NCI-H226 (cell line): ENCODE measurements at regions not wholly inside any gene's neighbourhood (a gene's known extent, or its start where the extent isn't known, plus 50 kb on each side); places are given as distances from the start of the nearest gene placed in this dataset.
A peak's percentile ranks its signal among the peaks of the same experiment; 100 is the strongest.
"Not testable (repeated sequence)": the region's sequence is repeated elsewhere in the genome, so short reads cannot be mapped to it uniquely, and the experiment has no call there.

Source experiments
- DNase-seq: peaks from one replicate; pipeline ENCODE4 v3.0.0-alpha.2; 2015

DNA sequence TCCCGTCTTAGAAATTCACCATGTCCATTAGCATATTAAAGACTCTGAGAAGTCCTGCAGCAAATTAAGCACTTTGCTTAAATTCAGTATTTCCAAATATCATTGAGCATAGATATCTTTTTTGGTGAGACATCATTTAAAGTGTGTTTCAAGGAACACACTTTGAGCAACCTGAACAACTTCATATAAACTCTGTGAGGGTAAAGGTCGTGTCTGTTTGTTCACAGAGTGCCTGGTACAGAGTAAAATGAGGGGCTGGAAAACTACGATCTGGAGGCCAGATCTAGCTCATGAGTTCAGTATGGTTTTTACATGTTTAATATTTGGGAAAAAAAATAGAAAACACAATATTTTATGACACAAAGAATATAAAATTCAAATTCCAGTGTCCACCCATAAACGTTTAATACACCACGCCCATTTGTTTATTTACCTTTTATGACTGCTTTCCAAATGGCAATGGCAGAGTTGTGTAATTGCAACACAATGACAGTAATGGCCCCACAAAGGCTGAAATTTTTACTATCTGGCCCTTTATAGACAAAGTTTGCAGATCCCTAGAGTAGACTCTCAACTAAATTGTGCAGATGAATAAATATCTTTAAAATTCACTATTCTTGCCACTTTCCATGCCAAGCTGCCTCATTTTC lies 67.4 kb downstream of the SNTN start:
- no peak for DNase-seq

DNA sequence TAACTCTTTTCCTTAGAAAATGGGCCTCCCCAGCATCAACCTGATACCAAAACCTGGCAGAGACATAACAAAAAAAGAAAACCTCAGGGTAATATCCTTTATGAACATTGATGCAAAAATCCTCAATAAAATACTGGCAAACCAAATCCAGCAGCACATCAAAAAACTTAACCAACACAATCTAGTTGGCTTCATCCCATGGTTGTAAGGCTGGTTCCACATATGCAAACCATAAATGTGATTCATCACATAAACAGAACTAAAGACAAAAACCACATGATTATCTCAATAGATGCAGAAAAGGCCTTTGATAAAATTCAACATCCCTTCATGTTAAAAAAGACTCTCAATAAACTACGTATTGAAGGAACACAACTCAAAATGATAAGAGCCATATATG lies 68.5 kb downstream of the SNTN start:
- DNase-seq, result not testable (repeated sequence)

DNA sequence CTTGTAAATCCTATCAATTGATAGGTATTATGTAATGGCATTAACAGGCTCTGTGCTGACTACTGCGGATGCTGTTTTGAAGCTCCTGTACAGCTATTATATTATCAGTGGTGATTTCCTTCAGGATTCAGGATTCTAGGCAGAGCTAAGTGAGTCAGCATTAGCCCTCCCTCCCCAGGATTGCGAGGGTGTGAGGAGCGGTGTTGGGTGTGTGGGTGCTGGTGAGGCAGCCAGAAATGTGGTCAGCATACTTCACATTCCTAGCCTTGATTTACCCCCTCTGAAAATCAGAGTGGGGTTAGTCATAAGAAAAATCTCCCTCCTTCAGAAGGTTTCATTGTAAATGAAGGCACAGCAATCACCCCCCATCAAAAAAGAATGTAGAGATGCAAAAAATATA lies 72.5 kb downstream of the SNTN start:
- peak; percentile 99 for DNase-seq

DNA sequence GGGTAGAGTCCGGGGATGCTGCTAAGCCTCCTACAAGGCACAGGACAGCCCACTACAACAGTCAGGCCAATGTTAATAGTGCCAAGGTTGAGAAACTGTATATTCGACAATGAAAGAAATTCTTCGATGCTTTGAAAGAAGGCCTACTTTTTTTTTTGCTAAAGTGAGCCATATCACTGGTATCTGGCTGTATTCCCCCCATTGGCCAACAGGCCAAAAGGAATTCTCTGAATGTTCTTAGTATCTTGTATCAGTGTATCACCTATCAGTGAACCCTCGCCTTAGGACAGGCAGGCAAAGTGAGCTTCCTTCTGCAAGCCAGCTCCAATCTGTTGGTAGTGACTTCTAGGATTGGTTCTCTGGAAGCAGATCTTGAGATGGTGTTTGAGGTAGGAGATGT lies 74.2 kb downstream of the SNTN start:
- DNase-seq, result peak; percentile 62

DNA sequence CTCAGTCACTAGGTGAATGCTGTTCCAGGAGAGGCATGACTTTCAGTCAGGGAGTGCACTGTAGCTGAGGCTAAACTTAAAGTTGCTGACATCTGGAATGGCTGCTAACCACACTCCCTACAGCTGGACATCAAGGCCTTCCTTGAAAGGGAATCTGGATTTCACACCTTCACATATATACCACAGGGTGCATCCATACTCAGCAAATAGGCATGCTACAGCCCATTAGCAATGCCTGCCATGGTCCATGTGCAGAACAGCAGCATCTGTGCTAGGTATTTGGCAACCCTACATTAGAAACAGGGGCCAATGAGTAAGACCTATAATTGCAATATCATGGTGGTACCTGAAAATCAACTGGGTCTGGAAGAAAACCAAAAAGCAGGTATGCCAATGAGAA lies 74.8 kb downstream of the SNTN start:
- no peak for DNase-seq

DNA sequence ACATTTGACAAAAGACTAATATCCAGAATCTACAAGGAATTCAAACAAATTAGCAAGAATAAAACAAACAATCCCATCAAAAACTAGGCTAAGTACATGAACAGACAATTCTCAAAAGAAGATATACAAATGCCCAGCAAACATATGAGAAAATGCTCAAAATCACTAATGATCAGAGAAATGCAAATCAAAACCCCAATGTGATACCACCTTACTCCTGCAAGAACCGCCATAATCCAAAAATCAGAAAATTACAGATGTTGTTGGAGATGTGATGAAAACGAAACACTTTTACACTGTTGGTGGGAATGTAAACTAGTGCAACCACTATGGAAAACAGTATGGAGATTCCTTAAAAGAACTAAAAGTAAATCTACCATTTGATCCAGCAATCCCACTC lies 79.4 kb downstream of the SNTN start:
- DNase-seq, result no peak

DNA sequence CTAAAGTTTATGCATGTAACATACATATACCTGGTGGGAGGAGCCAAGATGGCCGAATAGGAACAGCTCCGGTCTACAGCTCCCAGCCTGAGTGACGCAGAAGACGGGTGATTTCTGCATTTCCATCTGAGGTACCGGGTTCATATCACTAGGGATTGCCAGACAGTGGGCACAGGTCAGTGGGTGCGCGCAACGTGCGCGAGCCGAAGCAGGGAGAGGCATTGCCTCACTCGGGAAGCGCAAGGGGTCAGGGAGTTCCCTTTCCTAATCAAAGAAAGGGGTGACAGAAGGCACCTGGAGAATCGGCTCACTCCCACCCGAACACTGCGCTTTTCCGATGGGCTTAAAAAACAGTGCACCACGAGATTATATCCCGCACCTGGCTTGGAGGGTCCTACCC lies 80.8 kb downstream of the SNTN start:
- not testable (repeated sequence) for DNase-seq

DNA sequence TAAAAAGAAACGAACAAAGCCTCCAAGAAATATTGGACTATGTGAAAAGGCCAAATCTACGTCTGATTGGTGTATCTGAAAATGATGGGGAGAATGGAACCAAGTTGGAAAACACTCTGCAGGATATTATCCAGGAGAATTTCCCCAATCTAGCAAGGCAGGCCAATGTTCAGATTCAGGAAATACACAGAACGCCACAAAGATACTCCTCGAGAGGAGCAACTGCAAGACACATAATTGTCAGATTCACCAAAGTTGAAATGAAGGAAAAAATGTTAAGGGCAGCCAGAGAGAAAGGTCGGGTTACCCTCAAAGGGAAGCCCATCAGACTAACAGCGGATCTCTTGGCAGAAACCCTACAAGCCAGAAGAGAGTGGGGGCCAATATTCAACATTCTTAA lies 82.2 kb downstream of the SNTN start:
- DNase-seq, result not testable (repeated sequence)

DNA sequence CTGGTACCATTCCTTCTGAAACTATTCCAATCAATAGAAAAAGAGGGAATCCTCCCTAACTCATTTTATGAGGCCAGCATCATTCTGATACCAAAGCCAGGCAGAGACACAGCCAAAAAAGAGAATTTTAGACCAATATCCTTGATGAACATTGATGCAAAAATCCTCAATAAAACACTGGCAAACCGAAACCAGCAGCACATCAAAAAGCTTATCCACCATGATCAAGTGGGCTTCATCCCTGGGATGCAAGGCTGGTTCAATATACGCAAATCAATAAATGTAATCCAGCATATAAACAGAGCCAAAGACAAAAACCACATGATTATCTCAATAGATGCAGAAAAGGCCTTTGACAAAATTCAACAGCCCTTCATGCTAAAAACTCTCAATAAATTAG lies 82.3 kb upstream of the C3orf49 start:
- not testable (repeated sequence) for DNase-seq

DNA sequence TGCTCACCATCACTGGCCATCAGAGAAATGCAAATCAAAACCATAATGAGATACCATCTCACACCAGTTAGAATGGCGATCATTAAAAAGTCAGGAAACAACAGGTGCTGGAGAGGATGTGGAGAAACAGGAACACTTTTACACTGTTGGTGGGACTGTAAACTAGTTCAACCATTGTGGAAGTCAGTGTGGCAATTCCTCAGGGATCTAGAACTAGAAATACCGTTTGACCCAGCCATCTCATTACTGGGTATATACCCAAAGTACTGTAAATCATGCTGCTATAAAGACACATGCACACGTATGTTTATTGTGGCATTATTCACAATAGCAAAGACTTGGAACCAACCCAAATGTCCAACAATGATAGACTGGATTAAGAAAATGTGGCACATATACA lies 80.5 kb upstream of the C3orf49 start:
- not testable (repeated sequence) for DNase-seq

DNA sequence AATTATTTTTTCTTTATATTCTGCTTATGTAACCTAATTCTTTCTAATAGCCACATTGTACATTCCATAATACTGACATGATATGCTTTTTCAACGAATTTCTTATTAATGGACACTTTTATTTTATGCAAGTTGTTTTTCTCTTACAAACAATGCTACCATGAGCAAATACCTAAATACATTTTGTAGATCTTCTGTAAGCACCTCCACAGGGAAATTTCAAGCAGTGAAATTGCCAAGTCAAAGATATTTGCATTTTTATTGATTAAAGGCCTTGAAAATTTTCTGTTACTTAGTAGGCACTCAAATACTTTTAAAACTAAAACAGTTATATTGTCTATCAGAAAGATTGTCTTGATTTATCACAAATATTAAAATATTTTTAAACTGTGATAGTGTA lies 79.6 kb upstream of the C3orf49 start:
- DNase-seq, result no peak

DNA sequence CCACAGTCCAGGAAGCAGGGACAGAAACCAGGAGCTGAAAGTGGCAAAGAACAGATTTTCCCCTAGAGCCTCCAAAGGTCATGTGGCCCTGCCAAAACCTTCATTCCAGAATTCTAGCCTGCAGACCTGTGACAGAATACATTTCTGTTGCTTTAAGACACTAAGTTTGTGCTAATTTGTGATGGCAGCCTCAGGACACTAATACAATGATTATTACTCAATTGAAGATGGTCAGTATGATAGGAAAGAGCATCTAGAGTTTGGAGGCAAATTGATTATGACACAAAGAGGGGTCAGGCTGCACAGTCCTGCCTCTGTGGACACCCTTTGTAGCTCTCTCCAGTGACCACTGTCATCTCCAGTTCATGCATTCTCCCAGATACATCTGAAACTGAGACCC lies 79.0 kb upstream of the C3orf49 start:
- DNase-seq, result no peak

DNA sequence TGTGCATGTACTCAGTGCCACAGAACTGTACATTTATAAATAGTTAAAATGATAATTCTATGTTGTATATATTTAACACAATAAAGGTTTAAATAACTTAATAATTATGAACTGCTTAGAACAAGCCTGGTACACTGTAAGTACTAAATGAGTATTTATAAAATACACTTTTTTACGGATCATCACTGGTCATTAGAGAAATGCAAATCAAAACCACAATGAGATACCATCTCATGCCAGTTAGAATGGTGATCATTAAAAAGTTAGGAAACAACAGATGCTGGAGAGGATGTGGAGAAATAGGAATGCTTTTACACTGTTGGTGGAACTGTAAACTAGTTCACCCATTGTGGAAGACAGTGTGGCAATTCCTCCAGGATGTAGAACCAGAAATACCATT lies 74.4 kb upstream of the C3orf49 start:
- DNase-seq, result not testable (repeated sequence)

DNA sequence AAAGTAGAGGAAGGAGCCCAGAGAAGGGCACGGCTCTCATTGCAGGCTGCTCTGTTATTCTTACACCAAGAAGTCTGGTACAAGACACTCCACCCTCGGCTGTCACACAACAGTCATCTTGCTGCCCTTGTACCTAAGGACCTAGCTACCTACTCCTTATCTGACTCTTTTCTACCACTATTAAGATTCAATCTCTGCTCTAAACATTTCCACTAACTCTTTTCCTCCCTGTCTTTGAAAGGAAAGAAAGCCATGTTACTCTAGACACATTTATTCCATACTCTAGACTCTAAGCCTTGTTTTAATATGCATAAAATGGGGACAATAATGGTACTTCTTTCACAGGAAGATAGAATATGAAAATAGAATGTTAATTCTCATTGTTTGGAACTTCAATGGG lies 73.3 kb upstream of the C3orf49 start:
- no peak for DNase-seq

DNA sequence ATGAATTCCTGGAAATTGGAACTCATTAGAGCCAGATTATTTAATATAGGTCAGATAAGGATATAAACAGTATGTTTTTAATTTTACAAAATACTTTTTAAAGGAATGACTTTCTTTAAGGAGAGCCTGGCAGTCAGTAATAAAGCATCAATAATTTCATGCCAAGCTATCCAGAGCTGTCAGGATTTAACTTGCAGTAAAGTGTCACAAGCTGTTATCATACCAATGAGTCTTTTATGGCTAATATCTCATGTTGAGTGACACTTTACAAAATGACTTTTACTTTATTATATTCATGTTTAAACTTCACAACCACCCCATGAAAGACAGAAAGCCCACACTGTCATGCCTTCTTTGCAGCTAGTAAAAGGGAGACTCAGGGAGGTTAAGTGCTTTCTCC lies 72.9 kb upstream of the C3orf49 start:
- no peak for DNase-seq

DNA sequence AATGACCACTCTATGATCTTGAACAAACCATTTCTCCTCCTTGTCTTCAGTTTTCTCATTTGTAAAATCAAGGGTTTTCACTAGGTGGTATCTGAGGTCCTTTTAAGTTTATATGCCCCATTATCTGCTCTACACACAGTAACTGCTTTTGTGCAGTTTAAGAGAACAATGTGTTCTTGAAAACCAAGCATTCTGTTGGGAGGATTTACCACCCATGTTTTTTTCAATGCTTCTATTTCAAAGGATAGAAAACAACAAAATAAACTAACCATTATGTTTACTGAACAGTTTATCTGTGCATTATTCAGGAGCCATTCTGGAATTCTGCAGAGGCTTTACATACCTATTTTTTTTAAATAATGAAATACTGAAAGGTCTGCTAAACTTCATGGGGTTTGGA lies 67.6 kb upstream of the C3orf49 start:
- DNase-seq, result no peak

DNA sequence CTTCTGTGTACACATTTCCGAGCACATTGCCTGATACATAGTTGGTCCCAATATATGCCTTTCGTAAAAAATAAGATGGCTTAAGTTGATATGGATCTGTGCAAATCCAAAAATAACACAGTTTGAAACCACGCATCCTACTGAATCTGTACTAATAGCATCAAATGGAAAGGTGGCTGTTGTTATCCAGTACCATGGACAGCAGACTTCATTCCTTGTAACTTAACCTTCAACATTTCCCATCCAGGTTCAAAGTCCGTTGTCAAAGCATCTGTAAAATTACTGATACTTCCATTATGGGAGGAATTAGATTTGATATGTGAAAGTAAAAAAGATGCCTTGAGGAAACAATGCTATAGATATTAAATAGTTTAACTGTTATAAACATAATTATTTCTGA lies 65.5 kb upstream of the C3orf49 start:
- no peak for DNase-seq

DNA sequence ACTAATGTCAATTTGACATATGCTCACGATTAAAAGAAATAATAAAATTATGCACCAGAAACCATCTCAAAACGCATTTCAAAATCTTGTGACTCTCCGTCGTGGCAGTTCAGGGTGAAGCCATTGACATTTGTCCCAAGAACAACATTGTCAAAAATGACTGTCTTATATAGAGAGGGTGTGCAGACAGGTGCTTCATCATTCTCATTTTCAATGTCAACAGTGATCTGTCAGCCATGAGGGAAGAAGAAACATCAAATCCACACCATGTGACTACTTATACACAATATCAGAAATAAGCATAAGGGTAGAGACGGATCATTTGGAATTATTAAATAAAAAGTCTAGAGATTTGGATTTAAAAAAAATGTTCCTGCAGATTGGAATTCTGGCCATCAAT lies 65.1 kb upstream of the C3orf49 start:
- DNase-seq, result no peak

DNA sequence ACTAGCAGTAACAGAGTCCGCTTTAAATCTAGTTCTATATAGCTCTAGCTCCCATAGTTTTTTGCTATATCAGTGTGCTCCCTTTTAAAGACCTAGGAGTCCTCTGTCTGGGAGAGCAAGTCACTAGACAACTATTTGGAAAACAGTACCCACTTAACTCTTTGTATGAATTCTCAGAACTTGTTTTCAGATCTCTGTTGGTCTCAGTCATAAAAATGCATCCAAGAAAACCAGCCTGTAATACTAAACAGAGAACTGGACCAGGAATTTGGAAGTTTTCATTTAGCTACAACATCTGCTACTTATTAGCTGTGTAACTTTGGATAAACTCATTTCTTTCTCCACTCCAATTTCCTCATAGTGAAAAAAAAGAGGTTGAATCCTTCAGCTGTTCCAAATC lies 56.9 kb upstream of the C3orf49 start:
- no peak for DNase-seq

DNA sequence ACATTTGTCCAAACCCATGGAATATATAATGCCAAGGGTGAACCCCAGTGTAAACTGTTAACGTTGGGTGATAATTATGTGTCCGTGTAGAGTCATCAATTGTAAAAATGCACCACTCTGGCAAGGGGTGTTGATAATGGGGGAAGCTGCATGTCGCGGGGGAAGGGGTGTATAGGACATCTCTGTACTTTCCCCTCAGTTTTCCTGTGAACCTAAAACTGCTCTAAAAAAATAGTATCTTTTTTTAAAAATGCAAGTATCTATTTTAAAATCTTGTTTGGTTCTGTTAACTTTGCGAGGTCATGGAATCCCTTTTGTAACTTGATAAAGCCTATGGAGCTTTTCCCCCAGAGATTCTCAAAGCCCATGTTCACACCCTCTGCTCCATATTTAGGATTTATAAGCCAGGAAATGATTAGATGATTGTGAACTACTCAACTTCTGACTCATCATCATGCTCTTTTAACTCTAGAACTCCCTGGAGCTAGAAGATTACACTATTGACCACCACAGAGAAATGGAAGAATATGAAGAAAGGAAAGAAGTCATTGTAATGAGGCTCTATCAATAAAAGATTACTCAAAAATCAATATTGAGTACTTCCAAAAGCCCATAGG lies 56.1 kb upstream of the C3orf49 start:
- DNase-seq, result peak; percentile 26

DNA sequence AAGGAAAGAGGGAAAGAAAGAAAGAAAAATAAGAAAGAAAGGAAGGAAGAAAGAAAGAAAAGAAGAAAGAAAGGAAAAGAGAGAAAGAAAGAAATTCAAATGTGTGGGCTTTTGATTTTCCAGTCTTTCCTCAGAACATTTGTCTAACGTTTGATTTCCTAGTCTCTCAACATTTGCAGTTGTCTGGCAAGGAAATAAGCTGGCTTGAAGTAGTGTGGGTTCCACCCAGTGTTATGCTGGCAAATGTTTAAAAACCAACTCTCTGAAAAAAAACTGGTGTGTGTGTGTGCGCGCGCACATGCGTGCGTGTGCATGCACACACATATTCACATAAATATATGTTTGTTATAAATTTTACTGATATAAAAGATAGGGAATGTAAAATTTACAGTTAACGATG lies 54.6 kb upstream of the C3orf49 start:
- no peak for DNase-seq

DNA sequence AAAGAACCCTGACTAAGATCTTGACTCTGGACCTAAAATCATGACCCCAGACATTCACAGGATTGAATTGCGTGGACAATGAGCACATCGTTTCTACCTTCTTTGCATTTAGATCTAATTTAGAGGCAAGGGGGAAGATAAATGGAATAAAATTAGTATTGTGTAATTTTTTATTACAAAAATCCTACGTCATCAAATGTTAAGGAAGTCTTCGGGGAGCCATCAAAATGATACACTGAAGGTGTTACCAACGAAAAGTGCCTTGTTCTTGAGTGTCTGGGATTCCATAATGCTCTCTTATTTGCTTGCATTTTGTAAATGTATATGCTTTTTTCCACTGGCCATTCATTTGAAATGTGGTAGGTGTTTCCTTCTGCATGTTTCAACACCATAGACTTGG lies 52.8 kb upstream of the C3orf49 start:
- DNase-seq, result no peak

DNA sequence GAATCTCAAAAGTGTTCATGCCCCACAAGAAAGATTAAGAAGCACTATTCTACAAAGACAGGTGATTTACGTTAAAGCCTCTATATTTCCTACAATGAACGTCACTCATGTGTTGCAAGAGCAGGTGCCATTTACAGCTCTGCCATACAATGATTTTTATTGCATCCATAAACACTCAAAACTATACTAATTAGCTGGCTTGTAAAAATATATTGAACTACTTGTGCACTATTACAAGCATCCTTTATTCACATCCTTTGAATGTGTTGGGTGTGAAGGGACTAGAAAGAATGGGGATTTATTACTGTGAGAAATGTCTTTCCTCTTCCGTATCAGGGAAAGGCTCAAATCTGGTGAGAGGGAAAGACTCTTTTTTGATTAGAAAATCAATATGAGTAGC lies 50.7 kb upstream of the C3orf49 start:
- no peak for DNase-seq

DNA sequence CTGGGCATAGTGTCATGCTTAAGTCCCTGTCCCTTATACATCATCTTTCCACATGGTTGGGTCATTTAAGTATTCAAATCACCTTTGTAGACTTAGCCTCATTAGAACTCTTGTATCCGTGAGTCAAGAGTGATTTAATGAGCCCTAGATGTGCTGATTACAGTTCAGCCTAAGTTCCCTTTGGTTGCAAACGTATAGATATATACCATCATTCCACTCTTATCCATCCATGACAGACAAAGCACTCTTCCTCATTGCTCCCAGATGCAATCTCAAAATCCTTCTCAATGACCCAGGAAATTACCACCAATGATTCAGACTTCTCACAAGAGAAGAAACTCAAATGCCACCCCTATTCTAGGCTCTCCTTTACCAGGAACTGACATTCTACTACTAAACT lies 50.2 kb upstream of the C3orf49 start:
- no peak for DNase-seq
